K562 (cell line): ENCODE measurements at regions not wholly inside any gene's neighbourhood (a gene's known extent, or its start where the extent isn't known, plus 50 kb on each side); places are given as distances from the start of the nearest gene placed in this dataset.

Experiments
- ATAC-seq: fragments of 200-7000 bp; cut with Tn5 transposase; 3 replicates; pipeline ENCODE4 v1.9.1; 2020; ENCODE audit warnings: moderate library complexity
- BruUV-seq: library from RNA; stranded (reverse); fragments of 400-500 nt; replicated peaks from 2 replicates; lab custom pipeline; 2021; lab: Mats Ljungman, UMichigan
- CTCF ChIA-PET: fragments of 300-600 bp; formaldehyde crosslinking; extraction: SDS; loops from one replicate; lab custom pipeline; 2021; ENCODE audit warnings: low intra/inter-chr PET ratio; lab: Yijun Ruan, JAX
- POLR2A ChIA-PET: fragments of 300-600, 350-650 bp; sonication (Branson Sonifier 250); formaldehyde crosslinking; extraction: SDS; loops from one replicate; lab custom pipeline; 2021; ENCODE audit warnings: antibody characterized with exemption, inconsistent platforms; lab: Yijun Ruan, JAX
- DNase-seq, 4 experiments: peaks; one replicate each; pipeline versions ENCODE4 v3.0.0 to v3.0.0-alpha.2; 2011 to 2018; ENCODE audit warnings: low spot score in 3 of 4, mixed read lengths in 3 of 4; ENCODE audit errors: extremely low read depth in 1 of 4
- FAIRE-seq: peaks from 2 replicates; lab custom pipeline; 2011; peaks lifted over from hg19 to GRCh38; lab: Jason Lieb, UNC
- H2AFZ ChIP-seq: 2 replicates; pipeline ENCODE4 v1.6.0; 2011; ENCODE audit warnings: low read depth, low read length, control low read depth, inconsistent platforms
- H3K27ac ChIP-seq: fragments of 200-600 bp; 3 replicates; pipeline ENCODE4 v1.8.0; 2011; ENCODE audit warnings: low read depth, mild to moderate bottlenecking, control low read depth, inconsistent platforms, low read length, moderate library complexity, mixed read lengths; ENCODE audit errors: extremely low read depth
- H3K27me3 ChIP-seq, 2 experiments: fragments of 300-600 bp in 1 of 2; 2 replicates in 1 of 2; 3 replicates in 1 of 2; pipeline versions ENCODE4 v1.6.0 to v1.8.0; 2011; ENCODE audit warnings: inconsistent platforms in 2 of 2, low read length in 2 of 2, mild to moderate bottlenecking in 1 of 2, mixed read lengths in 1 of 2, moderate library complexity in 1 of 2; ENCODE audit not compliant: control insufficient read depth in 2 of 2, insufficient read depth in 2 of 2
- H3K36me3 ChIP-seq: fragments of 300-600 bp; 3 replicates; pipeline ENCODE4 v1.8.0; 2011; ENCODE audit warnings: mild to moderate bottlenecking, low read length, inconsistent platforms; ENCODE audit not compliant: control insufficient read depth, insufficient read depth
- H3K4me1 ChIP-seq, 2 experiments: fragments of 200-600 bp in 1 of 2; replicated peaks in 1 of 2; 2 replicates in 1 of 2; 3 replicates in 1 of 2; pipeline versions ENCODE4 v1.5.1 to v1.8.0; 2011; ENCODE audit warnings: inconsistent platforms in 2 of 2, low read length in 2 of 2, mild to moderate bottlenecking in 1 of 2, mixed read lengths in 1 of 2, moderate library complexity in 1 of 2; ENCODE audit not compliant: control insufficient read depth in 2 of 2, insufficient read depth in 2 of 2
- H3K4me2 ChIP-seq: 2 replicates; pipeline ENCODE4 v1.6.1; 2011; ENCODE audit warnings: low read length, control low read depth, inconsistent platforms, mixed read lengths; ENCODE audit not compliant: insufficient read depth
- H3K4me3 ChIP-seq: fragments of 200-600 bp; sonication (generic), shearing (Covaris generic); 2 replicates; pipeline ENCODE4 v1.5.1; 2016; ENCODE audit warnings: control low read depth, inconsistent platforms
- H3K79me2 ChIP-seq: fragments of 200-600 bp; 3 replicates; pipeline ENCODE4 v1.8.0; 2011; ENCODE audit warnings: low read length, inconsistent platforms; ENCODE audit not compliant: control insufficient read depth, insufficient read depth
- H3K9ac ChIP-seq, 2 experiments: 2 replicates each; pipeline versions ENCODE4 v1.6.0 to v1.6.1; 2011; ENCODE audit warnings: low read depth in 2 of 2, low read length in 2 of 2, control low read depth in 1 of 2, inconsistent platforms in 1 of 2, mild to moderate bottlenecking in 1 of 2, mixed read lengths in 1 of 2; ENCODE audit not compliant: insufficient read depth in 1 of 2
- H3K9me1 ChIP-seq: one replicate; pipeline ENCODE4 v1.6.0; 2011; ENCODE audit warnings: inconsistent platforms, mild to moderate bottlenecking, low read length, moderate library complexity; ENCODE audit not compliant: control insufficient read depth, insufficient read depth
- H3K9me3 ChIP-seq: replicated peaks from 2 replicates; pipeline ENCODE4 v1.5.1; 2011; ENCODE audit warnings: low read depth, low read length, inconsistent platforms; ENCODE audit not compliant: control insufficient read depth, insufficient read depth
- H4K20me1 ChIP-seq: replicated peaks from 2 replicates; pipeline ENCODE4 v1.6.1; 2011; ENCODE audit warnings: low read length, inconsistent platforms, mixed read lengths; ENCODE audit not compliant: control insufficient read depth, insufficient read depth
- E2F1 ChIP-seq: sonication (generic); formaldehyde crosslinking; IDR thresholded peaks from 2 replicates; pipeline ENCODE4 v1.8.1; 2023; ENCODE audit warnings: mild to moderate bottlenecking, missing genetic modification reagents, moderate library complexity
- JUN ChIP-seq, 2 experiments: sonication (generic) in 1 of 2; formaldehyde crosslinking in 1 of 2; IDR thresholded peaks; 2 replicates each; pipeline versions ENCODE4 v1.6.1 to v1.8.0; 2012 to 2022; ENCODE audit warnings: borderline replicate concordance in 2 of 2, mild to moderate bottlenecking in 2 of 2, improper control_type of control experiment in 1 of 2, low read depth in 1 of 2, low read length in 1 of 2, missing genetic modification reagents in 1 of 2
- L3MBTL2 ChIP-seq: fragments of 450-650 bp; IDR thresholded peaks from 2 replicates; pipeline ENCODE4 v1.6.1; 2016; ENCODE audit warnings: mild to moderate bottlenecking, moderate library complexity
- MGA ChIP-seq: fragments of 450-650 bp; IDR thresholded peaks from 2 replicates; pipeline ENCODE4 v1.6.1; 2016; ENCODE audit warnings: mild to moderate bottlenecking, moderate library complexity
- RB1 ChIP-seq: fragments of 450-650 bp; IDR thresholded peaks from 2 replicates; pipeline ENCODE4 v1.6.1; 2017; ENCODE audit warnings: low read depth, mild to moderate bottlenecking
- SMAD3 ChIP-seq: fragments of 450-650 bp; formaldehyde crosslinking; conservative IDR thresholded peaks from 2 replicates; pipeline ENCODE4 v1.4.0; 2020; ENCODE audit warnings: mild to moderate bottlenecking
- SMARCC2 ChIP-seq: fragments of 450-650 bp; IDR thresholded peaks from 2 replicates; pipeline ENCODE4 v1.6.1; 2017; ENCODE audit warnings: antibody characterized with exemption, moderate library complexity, mild to moderate bottlenecking, low read depth
- TSC22D4 ChIP-seq: fragments of 450-650 bp; IDR thresholded peaks from 2 replicates; pipeline ENCODE4 v1.6.1; 2016; ENCODE audit warnings: missing genetic modification characterization, missing biosample characterization, control low read depth
- ZNF134 ChIP-seq: fragments of 250-450 bp; sonication (Bioruptor Pico); conservative IDR thresholded peaks from 2 replicates; pipeline ENCODE4 v1.4.0; 2020
- WGBS: fragments of 100-300 bp; shearing (Covaris generic); methylation state at CpG from one replicate; pipeline ENCODE4 v1.1.6; 2016; ENCODE audit warnings: low coverage, mixed read lengths; ENCODE audit not compliant: insufficient coverage; ENCODE audit errors: missing lambda C conversion rate; 5-methylcytosine and 5-hydroxymethylcytosine counted together
- in situ Hi-C: fragments of 300-500 bp; cut with MboI; formaldehyde crosslinking; loops from 4 replicates; pipeline ENCODE4 v1.15.0; 2018; ENCODE audit warnings: inconsistent platforms, mixed read lengths
- intact Hi-C: fragments of 100-400 bp; cut with micrococcal nuclease; formaldehyde crosslinking; loops from 2 replicates; pipeline ENCODE4 v1.14.2; 2022

GRCh38 chr2:21268878-21269224, 145.1 kb downstream of the TDRD15 start:
- in situ Hi-C loops (loop anchor here (25.0 kb wide), 1 partner anchor 607 kb away; the partner anchor contains the start of genes GDF7 and HS1BP3), intact Hi-C loops (no loop called here)
- ATAC-seq (0 out of 3 replicates have a peak, but pooled peaks have one; percentile 16), DNase-seq (peak in 1 of 4 experiments; percentile 20), FAIRE-seq (no peak)
- Histone ChIP-seq H4K20me1 (no peaks in the 10 kb centered on the region), H3K4me3 (no peak overlapping the region), H3K4me2 (no peak overlapping the region), H3K79me2 (no peaks in the 10 kb centered on the region), H3K27me3 (no peaks in the 10 kb centered on the region; a peak in 1 of 5 replicates), H3K9ac (no peak overlapping the region), H3K36me3 (no peaks in the 10 kb centered on the region; the same call in 2 of the 3 replicates), H3K4me1 (no peaks in the 10 kb centered on the region; a peak in 1 of 5 replicates), H2AFZ (no peak overlapping the region), H3K9me3 (no peaks in the 10 kb centered on the region), H3K27ac (no peak overlapping the region), H3K9me1 (no peaks in the 10 kb centered on the region)
- BruUV-seq, result no TSS peak
- WGBS, result 2% methylated on average over 4 of the region's 7 CpGs
- ChIA-PET POLR2A (interaction anchor here (0.7 kb wide), 1 partner anchor 368 kb away, joined by 3 read pairs; no protein-coding TSS in a partner anchor), CTCF (no interaction called here)
- TF ChIP-seq E2F1 (CRISPR knock-in tag), result no peak
- no peak for TF ChIP-seq SMARCC2
- TF ChIP-seq RB1, result no peak
- peak; percentile 69 for TF ChIP-seq MGA
- TF ChIP-seq TSC22D4 (tag), result no peak
- no peak for TF ChIP-seq ZNF134 (CRISPR knock-in tag)
- TF ChIP-seq SMAD3 (CRISPR knock-in tag), result no peak
- TF ChIP-seq JUN (IDR thresholded peaks at IDR 0.05; ENCODE audit: borderline replicate concordance, low read depth, low read length), result no peak
- TF ChIP-seq JUN (CRISPR knock-in tag; IDR thresholded peaks at IDR 0.05; ENCODE audit: borderline replicate concordance), result no peak
- TF ChIP-seq L3MBTL2, result peak; percentile 75; the same call in 1 of the 2 replicates
